H1 (cell line): ENCODE measurements at regions not wholly inside any gene's neighbourhood (a gene's known extent, or its start where the extent isn't known, plus 50 kb on each side); places are given as distances from the start of the nearest gene placed in this dataset.

Source experiments
- FOSL1 ChIP-seq: IDR thresholded peaks from 2 replicates; pipeline ENCODE4 v1.6.1; 2011; ENCODE audit warnings: mild to moderate bottlenecking, low read depth, low read length, moderate library complexity; ENCODE audit not compliant: insufficient read depth
- PHF8 ChIP-seq: fragments of 200-600 bp; sonication (generic); conservative IDR thresholded peaks from 2 replicates; pipeline ENCODE4 v1.7.1; 2012; ENCODE audit warnings: low read depth, mild to moderate bottlenecking, inconsistent platforms, low read length, moderate library complexity
- TF ChIP-seq, protein P1 (sequence below): fragments of 300-600 bp; sonication (generic); IDR thresholded peaks from 2 replicates; pipeline ENCODE4 v1.7.1; 2012; ENCODE audit warnings: low read length, moderate library complexity, mild to moderate bottlenecking, inconsistent platforms; ENCODE audit not compliant: insufficient replicate concordance

DNA sequence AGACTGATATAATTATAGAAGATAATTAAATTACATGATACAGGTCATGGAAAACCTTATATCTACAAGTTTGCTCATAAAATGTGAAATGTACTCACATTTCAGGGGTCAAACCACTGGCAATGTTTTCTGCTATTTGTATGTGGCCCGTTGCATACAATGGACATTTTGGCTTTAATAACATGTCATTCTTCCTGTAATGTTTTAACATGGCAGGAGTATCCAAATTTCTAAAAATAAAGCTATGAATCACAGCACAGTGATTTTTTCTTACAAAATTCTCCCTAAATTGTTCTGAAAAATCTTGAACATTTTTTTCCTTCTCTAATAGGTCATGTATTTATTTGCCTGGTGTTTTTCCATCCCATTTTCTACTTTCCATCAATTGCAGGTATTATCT, 305.7 kb downstream of the SMOC2 start (continued):
- no peak for TF ChIP-seq FOSL1
- TF ChIP-seq, protein P1, sequence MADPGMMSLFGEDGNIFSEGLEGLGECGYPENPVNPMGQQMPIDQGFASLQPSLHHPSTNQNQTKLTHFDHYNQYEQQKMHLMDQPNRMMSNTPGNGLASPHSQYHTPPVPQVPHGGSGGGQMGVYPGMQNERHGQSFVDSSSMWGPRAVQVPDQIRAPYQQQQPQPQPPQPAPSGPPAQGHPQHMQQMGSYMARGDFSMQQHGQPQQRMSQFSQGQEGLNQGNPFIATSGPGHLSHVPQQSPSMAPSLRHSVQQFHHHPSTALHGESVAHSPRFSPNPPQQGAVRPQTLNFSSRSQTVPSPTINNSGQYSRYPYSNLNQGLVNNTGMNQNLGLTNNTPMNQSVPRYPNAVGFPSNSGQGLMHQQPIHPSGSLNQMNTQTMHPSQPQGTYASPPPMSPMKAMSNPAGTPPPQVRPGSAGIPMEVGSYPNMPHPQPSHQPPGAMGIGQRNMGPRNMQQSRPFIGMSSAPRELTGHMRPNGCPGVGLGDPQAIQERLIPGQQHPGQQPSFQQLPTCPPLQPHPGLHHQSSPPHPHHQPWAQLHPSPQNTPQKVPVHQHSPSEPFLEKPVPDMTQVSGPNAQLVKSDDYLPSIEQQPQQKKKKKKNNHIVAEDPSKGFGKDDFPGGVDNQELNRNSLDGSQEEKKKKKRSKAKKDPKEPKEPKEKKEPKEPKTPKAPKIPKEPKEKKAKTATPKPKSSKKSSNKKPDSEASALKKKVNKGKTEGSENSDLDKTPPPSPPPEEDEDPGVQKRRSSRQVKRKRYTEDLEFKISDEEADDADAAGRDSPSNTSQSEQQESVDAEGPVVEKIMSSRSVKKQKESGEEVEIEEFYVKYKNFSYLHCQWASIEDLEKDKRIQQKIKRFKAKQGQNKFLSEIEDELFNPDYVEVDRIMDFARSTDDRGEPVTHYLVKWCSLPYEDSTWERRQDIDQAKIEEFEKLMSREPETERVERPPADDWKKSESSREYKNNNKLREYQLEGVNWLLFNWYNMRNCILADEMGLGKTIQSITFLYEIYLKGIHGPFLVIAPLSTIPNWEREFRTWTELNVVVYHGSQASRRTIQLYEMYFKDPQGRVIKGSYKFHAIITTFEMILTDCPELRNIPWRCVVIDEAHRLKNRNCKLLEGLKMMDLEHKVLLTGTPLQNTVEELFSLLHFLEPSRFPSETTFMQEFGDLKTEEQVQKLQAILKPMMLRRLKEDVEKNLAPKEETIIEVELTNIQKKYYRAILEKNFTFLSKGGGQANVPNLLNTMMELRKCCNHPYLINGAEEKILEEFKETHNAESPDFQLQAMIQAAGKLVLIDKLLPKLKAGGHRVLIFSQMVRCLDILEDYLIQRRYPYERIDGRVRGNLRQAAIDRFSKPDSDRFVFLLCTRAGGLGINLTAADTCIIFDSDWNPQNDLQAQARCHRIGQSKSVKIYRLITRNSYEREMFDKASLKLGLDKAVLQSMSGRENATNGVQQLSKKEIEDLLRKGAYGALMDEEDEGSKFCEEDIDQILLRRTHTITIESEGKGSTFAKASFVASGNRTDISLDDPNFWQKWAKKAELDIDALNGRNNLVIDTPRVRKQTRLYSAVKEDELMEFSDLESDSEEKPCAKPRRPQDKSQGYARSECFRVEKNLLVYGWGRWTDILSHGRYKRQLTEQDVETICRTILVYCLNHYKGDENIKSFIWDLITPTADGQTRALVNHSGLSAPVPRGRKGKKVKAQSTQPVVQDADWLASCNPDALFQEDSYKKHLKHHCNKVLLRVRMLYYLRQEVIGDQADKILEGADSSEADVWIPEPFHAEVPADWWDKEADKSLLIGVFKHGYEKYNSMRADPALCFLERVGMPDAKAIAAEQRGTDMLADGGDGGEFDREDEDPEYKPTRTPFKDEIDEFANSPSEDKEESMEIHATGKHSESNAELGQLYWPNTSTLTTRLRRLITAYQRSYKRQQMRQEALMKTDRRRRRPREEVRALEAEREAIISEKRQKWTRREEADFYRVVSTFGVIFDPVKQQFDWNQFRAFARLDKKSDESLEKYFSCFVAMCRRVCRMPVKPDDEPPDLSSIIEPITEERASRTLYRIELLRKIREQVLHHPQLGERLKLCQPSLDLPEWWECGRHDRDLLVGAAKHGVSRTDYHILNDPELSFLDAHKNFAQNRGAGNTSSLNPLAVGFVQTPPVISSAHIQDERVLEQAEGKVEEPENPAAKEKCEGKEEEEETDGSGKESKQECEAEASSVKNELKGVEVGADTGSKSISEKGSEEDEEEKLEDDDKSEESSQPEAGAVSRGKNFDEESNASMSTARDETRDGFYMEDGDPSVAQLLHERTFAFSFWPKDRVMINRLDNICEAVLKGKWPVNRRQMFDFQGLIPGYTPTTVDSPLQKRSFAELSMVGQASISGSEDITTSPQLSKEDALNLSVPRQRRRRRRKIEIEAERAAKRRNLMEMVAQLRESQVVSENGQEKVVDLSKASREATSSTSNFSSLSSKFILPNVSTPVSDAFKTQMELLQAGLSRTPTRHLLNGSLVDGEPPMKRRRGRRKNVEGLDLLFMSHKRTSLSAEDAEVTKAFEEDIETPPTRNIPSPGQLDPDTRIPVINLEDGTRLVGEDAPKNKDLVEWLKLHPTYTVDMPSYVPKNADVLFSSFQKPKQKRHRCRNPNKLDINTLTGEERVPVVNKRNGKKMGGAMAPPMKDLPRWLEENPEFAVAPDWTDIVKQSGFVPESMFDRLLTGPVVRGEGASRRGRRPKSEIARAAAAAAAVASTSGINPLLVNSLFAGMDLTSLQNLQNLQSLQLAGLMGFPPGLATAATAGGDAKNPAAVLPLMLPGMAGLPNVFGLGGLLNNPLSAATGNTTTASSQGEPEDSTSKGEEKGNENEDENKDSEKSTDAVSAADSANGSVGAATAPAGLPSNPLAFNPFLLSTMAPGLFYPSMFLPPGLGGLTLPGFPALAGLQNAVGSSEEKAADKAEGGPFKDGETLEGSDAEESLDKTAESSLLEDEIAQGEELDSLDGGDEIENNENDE = no peak
- TF ChIP-seq PHF8 = no peak
